HCT116 (cell line): ENCODE measurements at regions not wholly inside any gene's neighbourhood (a gene's known extent, or its start where the extent isn't known, plus 50 kb on each side); places are given as distances from the start of the nearest gene placed in this dataset.

ENCODE experiments used
- CEBPB ChIP-seq: IDR thresholded peaks from 2 replicates; pipeline ENCODE4 v1.6.1; 2012; ENCODE audit warnings: low read depth
- EZH2 ChIP-seq: fragments of 200-600 bp; sonication (generic); IDR thresholded peaks from 2 replicates; pipeline ENCODE4 v1.6.1; 2017; ENCODE audit warnings: antibody characterized with exemption, mixed run types
- POLR2AphosphoS5 ChIP-seq: IDR thresholded peaks from 2 replicates; pipeline ENCODE4 v1.6.1; 2011; ENCODE audit warnings: mild to moderate bottlenecking, low read depth, low read length, moderate library complexity
- SIN3A ChIP-seq: IDR thresholded peaks from 2 replicates; pipeline ENCODE4 v1.6.1; 2012; ENCODE audit warnings: low read depth
- SRF ChIP-seq: IDR thresholded peaks from 2 replicates; pipeline ENCODE4 v1.6.1; 2012; ENCODE audit warnings: low read depth
- TCF7L2 ChIP-seq: IDR thresholded peaks from 2 replicates; pipeline ENCODE4 v1.7.0; 2011; ENCODE audit warnings: borderline replicate concordance, inconsistent platforms; ENCODE audit not compliant: insufficient read depth, insufficient read length; ENCODE audit errors: extremely low read depth
- TF ChIP-seq, protein P1 (sequence below): IDR thresholded peaks from 2 replicates; pipeline ENCODE4 v1.6.1; 2012
- TF ChIP-seq, protein P2 (sequence below), 3 experiments: fragments of 200-600 bp in 1 of 3; sonication (generic) in 1 of 3; IDR thresholded peaks in 2 of 3; conservative IDR thresholded peaks in 1 of 3; 2 replicates each; pipeline ENCODE4 v1.5.1; 2012 to 2017; ENCODE audit warnings: low read depth in 2 of 3, low read length in 2 of 3, antibody characterized with exemption in 1 of 3, borderline replicate concordance in 1 of 3, control low read depth in 1 of 3, mild to moderate bottlenecking in 1 of 3, mixed read lengths in 1 of 3, mixed run types in 1 of 3, moderate library complexity in 1 of 3; ENCODE audit not compliant: insufficient read depth in 1 of 3
- TF ChIP-seq, protein P3 (sequence below): IDR thresholded peaks from 2 replicates; pipeline ENCODE4 v1.6.1; 2012; ENCODE audit warnings: low read depth

DNA sequence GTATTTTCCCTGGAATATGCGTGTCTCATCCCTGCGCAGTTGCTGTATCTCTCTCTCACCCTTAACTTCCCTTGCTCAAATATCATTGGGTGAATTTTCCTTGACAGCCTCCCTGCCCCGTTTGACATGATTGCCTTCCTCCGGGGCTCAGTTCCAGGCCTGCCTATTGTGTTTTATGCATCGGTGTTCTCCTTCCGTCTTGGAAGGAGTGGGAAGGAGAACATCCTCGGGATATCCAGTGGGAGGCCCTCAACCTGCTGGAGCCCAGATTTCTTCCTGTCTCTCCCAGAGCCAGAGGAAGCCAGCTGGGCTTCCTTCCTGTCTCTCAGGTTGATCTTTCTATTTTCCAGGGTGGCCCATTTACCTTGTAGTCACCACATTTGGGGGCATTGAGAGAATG lies 434.7 kb upstream of the HS6ST1 start:
- no peak for TF ChIP-seq EZH2
- no peak for TF ChIP-seq SIN3A
- no peak for TF ChIP-seq TCF7L2
- TF ChIP-seq, protein P1, sequence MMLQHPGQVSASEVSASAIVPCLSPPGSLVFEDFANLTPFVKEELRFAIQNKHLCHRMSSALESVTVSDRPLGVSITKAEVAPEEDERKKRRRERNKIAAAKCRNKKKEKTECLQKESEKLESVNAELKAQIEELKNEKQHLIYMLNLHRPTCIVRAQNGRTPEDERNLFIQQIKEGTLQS, result no peak
- TF ChIP-seq, protein P2, sequence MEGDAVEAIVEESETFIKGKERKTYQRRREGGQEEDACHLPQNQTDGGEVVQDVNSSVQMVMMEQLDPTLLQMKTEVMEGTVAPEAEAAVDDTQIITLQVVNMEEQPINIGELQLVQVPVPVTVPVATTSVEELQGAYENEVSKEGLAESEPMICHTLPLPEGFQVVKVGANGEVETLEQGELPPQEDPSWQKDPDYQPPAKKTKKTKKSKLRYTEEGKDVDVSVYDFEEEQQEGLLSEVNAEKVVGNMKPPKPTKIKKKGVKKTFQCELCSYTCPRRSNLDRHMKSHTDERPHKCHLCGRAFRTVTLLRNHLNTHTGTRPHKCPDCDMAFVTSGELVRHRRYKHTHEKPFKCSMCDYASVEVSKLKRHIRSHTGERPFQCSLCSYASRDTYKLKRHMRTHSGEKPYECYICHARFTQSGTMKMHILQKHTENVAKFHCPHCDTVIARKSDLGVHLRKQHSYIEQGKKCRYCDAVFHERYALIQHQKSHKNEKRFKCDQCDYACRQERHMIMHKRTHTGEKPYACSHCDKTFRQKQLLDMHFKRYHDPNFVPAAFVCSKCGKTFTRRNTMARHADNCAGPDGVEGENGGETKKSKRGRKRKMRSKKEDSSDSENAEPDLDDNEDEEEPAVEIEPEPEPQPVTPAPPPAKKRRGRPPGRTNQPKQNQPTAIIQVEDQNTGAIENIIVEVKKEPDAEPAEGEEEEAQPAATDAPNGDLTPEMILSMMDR (IDR thresholded peaks at IDR 0.05 in 2 of 3, conservative IDR thresholded peaks at IDR 0.05 in 1 of 3; ENCODE audit: borderline replicate concordance in 1 of 3, insufficient read depth in 1 of 3, low read depth in 2 of 3, low read length in 2 of 3), result no peak
- no peak for TF ChIP-seq SRF
- TF ChIP-seq, protein P3, sequence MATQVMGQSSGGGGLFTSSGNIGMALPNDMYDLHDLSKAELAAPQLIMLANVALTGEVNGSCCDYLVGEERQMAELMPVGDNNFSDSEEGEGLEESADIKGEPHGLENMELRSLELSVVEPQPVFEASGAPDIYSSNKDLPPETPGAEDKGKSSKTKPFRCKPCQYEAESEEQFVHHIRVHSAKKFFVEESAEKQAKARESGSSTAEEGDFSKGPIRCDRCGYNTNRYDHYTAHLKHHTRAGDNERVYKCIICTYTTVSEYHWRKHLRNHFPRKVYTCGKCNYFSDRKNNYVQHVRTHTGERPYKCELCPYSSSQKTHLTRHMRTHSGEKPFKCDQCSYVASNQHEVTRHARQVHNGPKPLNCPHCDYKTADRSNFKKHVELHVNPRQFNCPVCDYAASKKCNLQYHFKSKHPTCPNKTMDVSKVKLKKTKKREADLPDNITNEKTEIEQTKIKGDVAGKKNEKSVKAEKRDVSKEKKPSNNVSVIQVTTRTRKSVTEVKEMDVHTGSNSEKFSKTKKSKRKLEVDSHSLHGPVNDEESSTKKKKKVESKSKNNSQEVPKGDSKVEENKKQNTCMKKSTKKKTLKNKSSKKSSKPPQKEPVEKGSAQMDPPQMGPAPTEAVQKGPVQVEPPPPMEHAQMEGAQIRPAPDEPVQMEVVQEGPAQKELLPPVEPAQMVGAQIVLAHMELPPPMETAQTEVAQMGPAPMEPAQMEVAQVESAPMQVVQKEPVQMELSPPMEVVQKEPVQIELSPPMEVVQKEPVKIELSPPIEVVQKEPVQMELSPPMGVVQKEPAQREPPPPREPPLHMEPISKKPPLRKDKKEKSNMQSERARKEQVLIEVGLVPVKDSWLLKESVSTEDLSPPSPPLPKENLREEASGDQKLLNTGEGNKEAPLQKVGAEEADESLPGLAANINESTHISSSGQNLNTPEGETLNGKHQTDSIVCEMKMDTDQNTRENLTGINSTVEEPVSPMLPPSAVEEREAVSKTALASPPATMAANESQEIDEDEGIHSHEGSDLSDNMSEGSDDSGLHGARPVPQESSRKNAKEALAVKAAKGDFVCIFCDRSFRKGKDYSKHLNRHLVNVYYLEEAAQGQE, result no peak
- TF ChIP-seq POLR2AphosphoS5, result no peak
- no peak for TF ChIP-seq CEBPB
